GM23248 (cell line): ENCODE measurements at regions not wholly inside any gene's neighbourhood (a gene's known extent, or its start where the extent isn't known, plus 50 kb on each side); places are given as distances from the start of the nearest gene placed in this dataset.

ENCODE experiments used
- DNase-seq: peaks from one replicate; pipeline ENCODE4 v3.0.0-alpha.2; 2015
- H2AFZ ChIP-seq: fragments of 200-600 bp; sonication (generic); 2 replicates; pipeline ENCODE4 v1.6.1; 2016; ENCODE audit warnings: antibody characterized with exemption
- H3F3A ChIP-seq: fragments of 200-600 bp; sonication (generic); 2 replicates; pipeline ENCODE4 v1.6.1; 2016; ENCODE audit warnings: mild to moderate bottlenecking, antibody characterized with exemption, mixed run types; ENCODE audit not compliant: insufficient read depth
- H3K27ac ChIP-seq: fragments of 200-600 bp; sonication (generic); 2 replicates; pipeline ENCODE4 v1.5.1; 2016; ENCODE audit warnings: mild to moderate bottlenecking
- H3K27me3 ChIP-seq: fragments of 200-600 bp; sonication (generic); replicated peaks from 2 replicates; pipeline ENCODE4 v1.6.1; 2016; ENCODE audit warnings: mild to moderate bottlenecking; ENCODE audit not compliant: insufficient read depth
- H3K36me3 ChIP-seq: fragments of 200-600 bp; sonication (generic); 2 replicates; pipeline ENCODE4 v1.6.1; 2016; ENCODE audit warnings: low read depth, mild to moderate bottlenecking
- H3K4me1 ChIP-seq: fragments of 200-600 bp; sonication (generic); 2 replicates; pipeline ENCODE4 v1.6.1; 2016; ENCODE audit warnings: mild to moderate bottlenecking; ENCODE audit not compliant: insufficient read depth
- H3K4me2 ChIP-seq: fragments of 200-600 bp; sonication (generic); one replicate; pipeline ENCODE4 v1.6.1; 2016; ENCODE audit warnings: mild to moderate bottlenecking; ENCODE audit not compliant: unreplicated experiment
- H3K4me3 ChIP-seq: fragments of 200-600 bp; sonication (generic); 2 replicates; pipeline ENCODE4 v1.5.1; 2016; ENCODE audit warnings: mild to moderate bottlenecking
- H3K79me2 ChIP-seq: fragments of 200-600 bp; sonication (generic); 2 replicates; pipeline ENCODE4 v1.6.1; 2016; ENCODE audit warnings: mild to moderate bottlenecking; ENCODE audit not compliant: insufficient read depth
- H3K9ac ChIP-seq: fragments of 200-600 bp; sonication (generic); 2 replicates; pipeline ENCODE4 v1.6.1; 2016; ENCODE audit warnings: mild to moderate bottlenecking
- H3K9me2 ChIP-seq: fragments of 200-600 bp; sonication (generic); 2 replicates; pipeline ENCODE4 v1.6.1; 2016; ENCODE audit warnings: mixed run types, mild to moderate bottlenecking, moderate library complexity; ENCODE audit not compliant: insufficient read depth
- H3K9me3 ChIP-seq: fragments of 200-600 bp; sonication (generic); one replicate; pipeline ENCODE4 v1.6.1; 2017; ENCODE audit warnings: low read depth
- H4K20me1 ChIP-seq: fragments of 200-600 bp; sonication (generic); 2 replicates; pipeline ENCODE4 v1.6.0; 2016; ENCODE audit not compliant: insufficient read depth
- EZH2 ChIP-seq: fragments of 200-600 bp; sonication (generic); IDR thresholded peaks from 2 replicates; pipeline ENCODE4 v1.6.1; 2018; ENCODE audit warnings: antibody characterized with exemption, mild to moderate bottlenecking; ENCODE audit not compliant: insufficient read depth, poor library complexity, severe bottlenecking
- EZH2phosphoT487 ChIP-seq: fragments of 200-600 bp; sonication (generic); IDR thresholded peaks from 2 replicates; pipeline ENCODE4 v1.6.1; 2018; ENCODE audit warnings: antibody characterized with exemption, moderate library complexity, mild to moderate bottlenecking, low read depth; ENCODE audit not compliant: insufficient read depth
- WGBS, 2 experiments: methylation state at CpG; one replicate each; pipeline ENCODE4 v1.1.6; 2015 to 2017; ENCODE audit warnings: low lambda C conversion rate in 2 of 2, low coverage in 1 of 2; ENCODE audit errors: missing lambda C conversion rate in 2 of 2; 5-methylcytosine and 5-hydroxymethylcytosine counted together
- in situ Hi-C: fragments of 300-500 bp; cut with MboI; formaldehyde crosslinking; loops from 2 replicates; pipeline ENCODE4 v1.15.0; 2020

GRCh38 chr7:22066522-22066921 lies 120.8 kb upstream of the CDCA7L start:
- no peaks in the 10 kb centered on the region for H3K9me3 ChIP-seq
- no peaks in the 10 kb centered on the region for H4K20me1 ChIP-seq
- H3K79me2 ChIP-seq = no peaks in the 10 kb centered on the region
- no peaks in the 10 kb centered on the region for H3K9me2 ChIP-seq
- H2AFZ ChIP-seq = no peak overlapping the region
- WGBS, 2 experiments = 61 to 69% methylated on average over 7 of the region's 7 CpGs
- no peak overlapping the region for H3K9ac ChIP-seq
- in situ Hi-C loops = no loop called here
- no peaks in the 10 kb centered on the region for H3K4me1 ChIP-seq
- H3K27ac ChIP-seq = no peak overlapping the region
- H3K4me3 ChIP-seq = no peak overlapping the region
- peaks cover 8% of the 10 kb centered on the region; the same call in 1 of the 2 replicates for H3K27me3 ChIP-seq
- no peak overlapping the region for H3K4me2 ChIP-seq
- TF ChIP-seq EZH2phosphoT487 (no peak), EZH2 (no peak)
- no peaks in the 10 kb centered on the region for H3K36me3 ChIP-seq
- H3F3A ChIP-seq = no peaks in the 10 kb centered on the region
- DNase-seq = no peak

GRCh38 chr7:22064816-22065215 lies 119.1 kb upstream of the CDCA7L start:
- 33 to 51% methylated on average over 2 of the region's 2 CpGs for WGBS, 2 experiments
- peaks cover 8% of the 10 kb centered on the region; the same call in 1 of the 2 replicates for H3K27me3 ChIP-seq
- no peaks in the 10 kb centered on the region for H4K20me1 ChIP-seq
- no peaks in the 10 kb centered on the region for H3K4me1 ChIP-seq
- H3K79me2 ChIP-seq = no peaks in the 10 kb centered on the region
- no peak overlapping the region for H3K4me2 ChIP-seq
- H3K27ac ChIP-seq = no peak overlapping the region
- no peaks in the 10 kb centered on the region for H3K9me2 ChIP-seq
- H3K9me3 ChIP-seq = no peaks in the 10 kb centered on the region
- DNase-seq = no peak
- H3K9ac ChIP-seq = no peak overlapping the region
- in situ Hi-C loops = no loop called here
- no peak overlapping the region for H3K4me3 ChIP-seq
- no peak overlapping the region for H2AFZ ChIP-seq
- TF ChIP-seq EZH2phosphoT487 = no peak
- TF ChIP-seq EZH2 = no peak
- H3F3A ChIP-seq = no peaks in the 10 kb centered on the region
- no peaks in the 10 kb centered on the region for H3K36me3 ChIP-seq

GRCh38 chr7:22061775-22062174 lies 116.1 kb upstream of the CDCA7L start:
- Histone ChIP-seq H3K27ac (no peak overlapping the region), H4K20me1 (no peaks in the 10 kb centered on the region), H3K9ac (no peak overlapping the region), H3K36me3 (no peaks in the 10 kb centered on the region), H3K4me2 (no peak overlapping the region), H3K4me1 (no peaks in the 10 kb centered on the region), H3K79me2 (no peaks in the 10 kb centered on the region), H3K27me3 (peaks cover 8% of the 10 kb centered on the region), H3K9me2 (no peaks in the 10 kb centered on the region), H3K4me3 (no peak overlapping the region), H3K9me3 (no peaks in the 10 kb centered on the region), H3F3A (no peaks in the 10 kb centered on the region), H2AFZ (no peak overlapping the region)
- WGBS, 2 experiments = 2 to 3% methylated on average over 2 of the region's 2 CpGs
- TF ChIP-seq EZH2phosphoT487 (no peak), EZH2 (no peak)
- in situ Hi-C loops = no loop called here
- peak; percentile 17 for DNase-seq

- in situ Hi-C loops = no loop called here
- TF ChIP-seq EZH2phosphoT487 (no peak), EZH2 (no peak)
- Histone ChIP-seq H4K20me1 (no peaks in the 10 kb centered on the region), H3K9ac (no peak overlapping the region), H3K4me3 (no peak overlapping the region), H3K9me3 (no peaks in the 10 kb centered on the region), H3K79me2 (no peaks in the 10 kb centered on the region), H3K27me3 (peaks cover 8% of the 10 kb centered on the region), H3K4me1 (no peaks in the 10 kb centered on the region), H3F3A (no peaks in the 10 kb centered on the region), H3K4me2 (no peak overlapping the region), H2AFZ (no peak overlapping the region), H3K27ac (no peak overlapping the region), H3K36me3 (no peaks in the 10 kb centered on the region), H3K9me2 (no peaks in the 10 kb centered on the region)
- no peak for DNase-seq
- 32 to 44% methylated on average over 3 of the region's 3 CpGs for WGBS, 2 experiments
Observed at GRCh38 chr7:22060863-22061262, 115.2 kb upstream of the CDCA7L start.

- H3K36me3 ChIP-seq = no peaks in the 10 kb centered on the region
- no peak overlapping the region for H3K27ac ChIP-seq
- in situ Hi-C loops = no loop called here
- H3K9me3 ChIP-seq = no peaks in the 10 kb centered on the region
- H3K27me3 ChIP-seq = peaks cover 6% of the 10 kb centered on the region
- no peak for TF ChIP-seq EZH2phosphoT487
- TF ChIP-seq EZH2 = no peak
- H2AFZ ChIP-seq = no peak overlapping the region
- H4K20me1 ChIP-seq = no peaks in the 10 kb centered on the region
- no peak overlapping the region for H3K9ac ChIP-seq
- no peaks in the 10 kb centered on the region for H3K9me2 ChIP-seq
- no peaks in the 10 kb centered on the region for H3K4me1 ChIP-seq
- no peak for DNase-seq
- 27 to 29% methylated on average over 1 of the region's 1 CpG for WGBS, 2 experiments
- H3K79me2 ChIP-seq = no peaks in the 10 kb centered on the region
- no peak overlapping the region for H3K4me2 ChIP-seq
- no peaks in the 10 kb centered on the region for H3F3A ChIP-seq
- H3K4me3 ChIP-seq = no peak overlapping the region
Observed at GRCh38 chr7:22060197-22060596, 114.5 kb upstream of the CDCA7L start.
